ENCODE measurements at regions not wholly inside any gene's neighbourhood (a gene's known extent, or its start where the extent isn't known, plus 50 kb on each side); places are given as distances from the start of the nearest gene placed in this dataset.

- peak; percentile 72 for FAIRE-seq
- TF ChIP-seq PAX5 (IDR thresholded peaks at IDR 0.05; ENCODE audit: insufficient read depth, low read length, severe bottlenecking), result no peak
- TF ChIP-seq POLR2AphosphoS5 (IDR thresholded peaks at IDR 0.05; ENCODE audit: low read depth, low read length), result no peak
- TF ChIP-seq POLR2A (IDR thresholded peaks at IDR 0.05; ENCODE audit: low read depth, low read length), result no peak
- no peak for TF ChIP-seq TAF1 (IDR thresholded peaks at IDR 0.05; ENCODE audit: low read depth, low read length)
- TF ChIP-seq SPI1 (IDR thresholded peaks at IDR 0.05; ENCODE audit: low read depth, low read length), result no peak
- TF ChIP-seq POU2F2 (IDR thresholded peaks at IDR 0.05; ENCODE audit: low read depth, low read length), result no peak
- DNase-seq (ENCODE audit: insufficient read length, low spot score), result no peak
Observed at GRCh38 chr2:181163139-181163538, 182.7 kb downstream of the UBE2E3 start.

DNA sequence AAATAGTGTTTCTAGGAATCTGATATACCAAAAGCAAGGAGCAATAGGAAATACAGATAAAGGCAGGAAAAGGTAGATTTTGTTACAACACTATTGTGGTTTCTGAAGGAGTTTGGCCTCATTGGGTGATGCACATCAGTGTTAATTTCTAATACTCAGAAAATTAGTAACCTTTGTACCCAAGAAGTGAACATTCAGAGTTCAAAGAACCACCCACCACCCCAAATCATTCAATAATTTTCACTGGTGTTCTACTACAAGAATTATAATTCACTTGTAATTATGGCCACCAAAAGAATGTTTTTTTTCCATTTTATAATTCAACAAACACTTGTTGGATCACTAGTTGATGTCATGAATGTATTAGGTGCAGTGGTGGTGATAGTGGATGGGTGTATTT, 183.3 kb downstream of the UBE2E3 start:
- TF ChIP-seq PAX5 (IDR thresholded peaks at IDR 0.05; ENCODE audit: insufficient read depth, low read length, severe bottlenecking) (no peak), SPI1 (IDR thresholded peaks at IDR 0.05; ENCODE audit: low read depth, low read length) (no peak), TAF1 (IDR thresholded peaks at IDR 0.05; ENCODE audit: low read depth, low read length) (no peak), POU2F2 (IDR thresholded peaks at IDR 0.05; ENCODE audit: low read depth, low read length) (no peak), POLR2A (IDR thresholded peaks at IDR 0.05; ENCODE audit: low read depth, low read length) (no peak), POLR2AphosphoS5 (IDR thresholded peaks at IDR 0.05; ENCODE audit: low read depth, low read length) (no peak)
- FAIRE-seq, result peak; percentile 26
- DNase-seq (ENCODE audit: insufficient read length, low spot score), result no peak

DNA sequence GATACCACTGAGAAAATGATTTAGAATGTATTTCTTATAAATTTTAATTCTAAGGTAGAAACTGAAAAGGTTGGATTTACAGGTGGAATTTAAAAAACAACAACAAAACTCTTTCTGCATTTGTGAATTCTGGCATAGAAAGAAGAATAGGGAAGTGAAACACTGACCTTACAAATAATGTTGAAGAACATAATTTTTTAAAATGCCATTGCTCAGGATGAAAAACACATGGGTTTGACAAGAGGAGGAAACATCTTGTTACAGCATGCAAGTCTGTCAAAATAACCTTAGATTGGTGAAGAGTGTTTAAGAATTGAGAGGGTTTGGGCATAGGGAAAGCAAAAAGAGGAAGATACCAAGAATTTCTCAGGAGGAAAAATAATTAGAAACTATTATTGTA, 184.3 kb downstream of the UBE2E3 start:
- TF ChIP-seq TAF1 (IDR thresholded peaks at IDR 0.05; ENCODE audit: low read depth, low read length) (no peak), POLR2A (IDR thresholded peaks at IDR 0.05; ENCODE audit: low read depth, low read length) (no peak), SPI1 (IDR thresholded peaks at IDR 0.05; ENCODE audit: low read depth, low read length) (peak; percentile 96), POLR2AphosphoS5 (IDR thresholded peaks at IDR 0.05; ENCODE audit: low read depth, low read length) (no peak)
- DNase-seq (ENCODE audit: insufficient read length, low spot score) (no peak), FAIRE-seq (no peak)

GRCh38 chr2:181165199-181165868, 184.9 kb downstream of the UBE2E3 start:
- FAIRE-seq (peak; percentile 95), DNase-seq (ENCODE audit: insufficient read length, low spot score) (no peak)
- TF ChIP-seq SPI1 (IDR thresholded peaks at IDR 0.05; ENCODE audit: low read depth, low read length) (peak; percentile 60), POLR2A (IDR thresholded peaks at IDR 0.05; ENCODE audit: low read depth, low read length) (no peak)

GRCh38 chr2:181169503-181169902, 189.1 kb downstream of the UBE2E3 start:
- TF ChIP-seq PAX5 (IDR thresholded peaks at IDR 0.05; ENCODE audit: insufficient read depth, low read length, severe bottlenecking) (no peak), POLR2A (IDR thresholded peaks at IDR 0.05; ENCODE audit: low read depth, low read length) (no peak), POU2F2 (IDR thresholded peaks at IDR 0.05; ENCODE audit: low read depth, low read length) (no peak), POLR2AphosphoS5 (IDR thresholded peaks at IDR 0.05; ENCODE audit: low read depth, low read length) (no peak), TAF1 (IDR thresholded peaks at IDR 0.05; ENCODE audit: low read depth, low read length) (no peak), SPI1 (IDR thresholded peaks at IDR 0.05; ENCODE audit: low read depth, low read length) (no peak)

DNA sequence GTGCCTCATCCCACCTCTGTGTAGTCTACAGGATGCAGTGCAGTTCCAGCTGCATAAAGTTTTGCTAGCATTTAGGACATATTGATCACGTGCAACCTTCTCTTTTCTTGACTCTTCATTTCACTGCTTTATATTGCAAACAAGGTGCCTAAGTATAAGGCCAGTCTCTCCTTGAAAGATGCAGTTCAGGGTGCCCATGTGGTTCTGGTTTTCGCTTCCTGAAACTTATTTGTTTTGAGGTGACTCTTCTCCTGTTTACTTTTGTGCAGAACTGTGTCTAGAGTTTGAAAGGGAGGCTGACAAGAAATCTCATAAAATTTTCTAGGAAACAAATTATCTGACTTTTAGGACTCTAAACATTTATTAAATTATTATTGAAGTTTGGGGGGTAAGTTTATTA, 189.9 kb downstream of the UBE2E3 start:
- DNase-seq (ENCODE audit: insufficient read length, low spot score), result no peak
- TF ChIP-seq POLR2AphosphoS5 (IDR thresholded peaks at IDR 0.05; ENCODE audit: low read depth, low read length), result no peak
- TF ChIP-seq SPI1 (IDR thresholded peaks at IDR 0.05; ENCODE audit: low read depth, low read length), result peak; percentile 54
- FAIRE-seq, result peak; percentile 47

More at GRCh38 chr2:181169503-181169902, 189.1 kb downstream of the UBE2E3 start:
- no peak for FAIRE-seq
- DNase-seq (ENCODE audit: insufficient read length, low spot score), result no peak

DNA sequence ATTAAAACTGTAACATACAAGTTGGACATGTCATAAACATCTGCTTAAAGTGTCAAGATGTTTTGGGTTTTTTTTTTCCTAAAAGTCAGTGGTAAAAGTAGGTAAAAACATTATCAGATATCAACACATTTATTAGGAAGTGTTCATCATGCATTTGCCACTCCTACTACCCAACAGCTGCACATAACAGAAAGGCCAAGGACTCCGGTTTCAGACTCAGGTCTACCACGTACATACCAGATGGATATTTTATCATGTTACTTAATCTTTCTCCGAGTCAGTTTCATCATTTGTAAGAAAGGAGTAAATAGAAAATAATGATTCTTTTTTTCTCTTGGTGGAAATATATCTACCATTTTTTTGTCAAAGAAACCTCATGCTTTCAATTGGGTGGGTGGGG, 192.3 kb downstream of the UBE2E3 start:
- FAIRE-seq, result peak; percentile 5
- TF ChIP-seq POLR2AphosphoS5 (IDR thresholded peaks at IDR 0.05; ENCODE audit: low read depth, low read length) (no peak), PAX5 (IDR thresholded peaks at IDR 0.05; ENCODE audit: insufficient read depth, low read length, severe bottlenecking) (no peak), POU2F2 (IDR thresholded peaks at IDR 0.05; ENCODE audit: low read depth, low read length) (no peak), TAF1 (IDR thresholded peaks at IDR 0.05; ENCODE audit: low read depth, low read length) (no peak), SPI1 (IDR thresholded peaks at IDR 0.05; ENCODE audit: low read depth, low read length) (no peak), POLR2A (IDR thresholded peaks at IDR 0.05; ENCODE audit: low read depth, low read length) (no peak)
- DNase-seq (ENCODE audit: insufficient read length, low spot score), result no peak

GRCh38 chr2:181174611-181175580, 194.5 kb downstream of the UBE2E3 start:
- FAIRE-seq (peak; percentile 91), DNase-seq (ENCODE audit: insufficient read length, low spot score) (no peak)
- TF ChIP-seq SPI1 (IDR thresholded peaks at IDR 0.05; ENCODE audit: low read depth, low read length), result no peak
- TF ChIP-seq PAX5 (IDR thresholded peaks at IDR 0.05; ENCODE audit: insufficient read depth, low read length, severe bottlenecking), result no peak
- peak; percentile 38; the same call in 1 of the 2 replicates for TF ChIP-seq POU2F2 (IDR thresholded peaks at IDR 0.05; ENCODE audit: low read depth, low read length)
- TF ChIP-seq POLR2A (IDR thresholded peaks at IDR 0.05; ENCODE audit: low read depth, low read length), result no peak

GRCh38 chr2:181176540-181176939, 196.1 kb downstream of the UBE2E3 start:
- TF ChIP-seq TAF1 (IDR thresholded peaks at IDR 0.05; ENCODE audit: low read depth, low read length) (no peak), SPI1 (IDR thresholded peaks at IDR 0.05; ENCODE audit: low read depth, low read length) (no peak), PAX5 (IDR thresholded peaks at IDR 0.05; ENCODE audit: insufficient read depth, low read length, severe bottlenecking) (no peak), POU2F2 (IDR thresholded peaks at IDR 0.05; ENCODE audit: low read depth, low read length) (no peak), POLR2AphosphoS5 (IDR thresholded peaks at IDR 0.05; ENCODE audit: low read depth, low read length) (no peak), POLR2A (IDR thresholded peaks at IDR 0.05; ENCODE audit: low read depth, low read length) (no peak)
- DNase-seq (ENCODE audit: insufficient read length, low spot score) (no peak), FAIRE-seq (no peak)
